Glomerular endothelial cell (primary cell): ENCODE measurements at regions not wholly inside any gene's neighbourhood (a gene's known extent, or its start where the extent isn't known, plus 50 kb on each side); places are given as distances from the start of the nearest gene placed in this dataset.
"Not testable (repeated sequence)": the region's sequence is repeated elsewhere in the genome, so short reads cannot be mapped to it uniquely, and the experiment has no call there.

ENCODE experiments used
- DNase-seq: peaks from one replicate; pipeline ENCODE4 v3.0.0-alpha.2; 2011; ENCODE audit warnings: low read depth, low spot score; ENCODE audit errors: extremely low read depth

- DNase-seq, result no peak
Observed at GRCh38 chr7:86592185-86592584, 51.5 kb upstream of the GRM3 start.

GRCh38 chr7:86574006-86574405 lies 69.7 kb upstream of the GRM3 start:
- DNase-seq, result no peak

GRCh38 chr7:86558680-86559501 lies 84.8 kb upstream of the GRM3 start:
- DNase-seq, result no peak

GRCh38 chr7:86534641-86535040 lies 109.1 kb upstream of the GRM3 start:
- no peak for DNase-seq

GRCh38 chr7:86504229-86504628 lies 139.5 kb upstream of the GRM3 start:
- DNase-seq, result no peak

- no peak for DNase-seq
Observed at GRCh38 chr7:86499986-86500385, 143.7 kb upstream of the GRM3 start.

GRCh38 chr7:86485827-86486226 lies 157.9 kb upstream of the GRM3 start:
- DNase-seq, result no peak

- DNase-seq, result no peak
Observed at GRCh38 chr7:86479144-86479543, 164.6 kb upstream of the GRM3 start.

GRCh38 chr7:86477343-86477935 lies 166.3 kb upstream of the GRM3 start:
- DNase-seq, result no peak

- no peak for DNase-seq
Observed at GRCh38 chr7:86470763-86471162, 172.9 kb upstream of the GRM3 start.

GRCh38 chr7:86469680-86470295 lies 173.9 kb upstream of the GRM3 start:
- DNase-seq, result peak; percentile 61

DNA sequence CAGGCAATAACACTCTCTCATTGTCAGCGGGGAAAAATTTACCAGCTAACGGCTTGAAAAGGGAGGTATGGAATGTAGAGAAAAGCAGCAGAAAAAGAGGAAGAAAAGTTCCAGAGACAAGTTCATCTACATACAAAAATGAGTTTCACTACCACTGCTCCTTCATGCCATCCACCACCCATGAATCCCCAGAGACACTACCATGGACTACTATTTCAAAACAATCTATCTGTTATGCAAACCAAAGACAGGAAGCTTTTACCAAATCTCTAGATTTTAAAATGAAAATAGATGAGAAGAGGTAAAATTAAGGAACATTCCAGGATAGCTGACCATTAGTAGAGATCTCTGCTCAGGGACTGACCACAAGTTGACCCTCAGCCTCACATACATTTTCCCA lies 189.0 kb upstream of the GRM3 start:
- DNase-seq, result no peak

DNA sequence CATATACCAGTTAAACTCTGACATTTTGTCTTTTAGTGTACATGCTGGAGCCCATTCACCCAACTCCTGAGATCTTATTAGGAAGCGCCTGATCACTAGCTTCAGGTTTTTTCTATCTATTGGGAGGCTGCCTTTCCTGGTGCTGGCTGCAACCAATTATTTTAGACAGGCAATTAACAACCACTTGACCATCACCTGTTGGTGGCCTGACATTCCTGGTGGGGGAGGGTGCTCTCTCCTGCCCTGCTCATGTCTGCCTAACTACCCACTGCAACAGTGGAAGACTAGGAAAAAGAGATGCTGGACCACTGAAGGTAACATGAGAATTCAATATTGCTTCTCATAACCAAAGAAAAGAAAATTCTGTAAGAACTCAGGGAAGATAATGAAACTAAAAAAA lies 190.3 kb upstream of the GRM3 start:
- DNase-seq, result no peak

- DNase-seq, result no peak
Observed at GRCh38 chr7:86448856-86449255, 194.9 kb upstream of the GRM3 start.

DNA sequence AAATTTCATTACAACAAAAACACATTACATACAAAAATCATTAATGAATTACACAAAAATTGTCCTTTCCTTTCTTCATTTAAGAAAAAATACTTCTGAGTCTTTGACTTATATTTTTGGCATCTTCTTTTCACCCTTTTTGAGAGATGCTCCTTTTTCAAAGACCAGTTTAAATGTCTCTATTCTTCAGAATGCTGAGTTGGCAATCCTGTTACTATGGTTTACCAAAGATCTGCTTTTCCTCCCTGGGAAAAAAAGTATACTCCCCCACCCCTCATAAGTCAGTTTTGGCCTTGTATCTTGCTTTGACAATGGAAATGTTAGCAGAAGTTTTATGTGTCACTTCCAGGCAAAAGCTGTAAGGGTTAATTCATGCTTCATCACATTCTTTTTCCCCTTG lies 198.4 kb upstream of the GRM3 start:
- no peak for DNase-seq

- no peak for DNase-seq
Observed at GRCh38 chr7:86444245-86444644, 199.5 kb upstream of the GRM3 start.

GRCh38 chr7:86440420-86440819 lies 203.3 kb upstream of the GRM3 start:
- DNase-seq, result not testable (repeated sequence)

DNA sequence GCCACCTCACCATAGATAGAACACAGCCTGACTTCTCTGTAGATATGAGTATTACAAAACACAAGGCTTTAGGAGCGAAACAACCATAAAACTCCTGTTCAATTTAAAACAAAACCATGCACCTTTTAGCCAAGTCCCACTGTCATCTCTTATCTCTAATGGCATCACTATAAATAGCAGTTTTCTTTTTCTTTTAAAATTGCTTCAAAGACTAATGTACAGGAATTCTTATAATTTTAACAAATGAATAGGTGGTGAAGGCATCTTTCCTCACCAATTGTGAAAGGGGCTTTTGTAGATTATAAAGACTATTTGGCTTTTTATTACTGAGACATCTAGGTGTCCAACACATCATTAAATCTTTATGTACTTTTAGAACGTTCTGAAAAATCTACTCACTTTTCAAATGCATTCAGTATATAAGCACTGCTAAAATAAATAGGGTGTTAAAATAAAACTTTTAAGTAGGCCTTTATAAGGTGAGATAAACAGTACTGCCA lies 205.7 kb upstream of the GRM3 start:
- DNase-seq, result no peak

DNA sequence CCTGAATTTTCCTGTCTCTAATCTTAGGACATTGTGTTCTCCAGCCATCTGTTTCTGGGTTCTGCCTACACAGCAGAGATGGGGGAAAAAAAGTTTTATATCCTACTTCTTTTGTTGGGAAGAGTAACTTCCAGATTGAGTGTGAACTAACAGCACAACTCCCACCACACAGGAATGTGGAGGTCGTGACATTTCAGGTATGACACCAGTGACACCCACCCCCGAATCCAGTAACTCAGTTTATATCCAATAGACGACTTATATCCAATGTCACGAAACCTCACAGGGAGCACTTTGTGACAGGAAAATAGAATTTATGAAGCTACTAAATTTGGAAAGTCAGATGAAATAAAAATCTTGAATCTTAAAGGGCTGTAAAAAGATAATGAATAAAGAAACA lies 211.9 kb upstream of the GRM3 start:
- no peak for DNase-seq

DNA sequence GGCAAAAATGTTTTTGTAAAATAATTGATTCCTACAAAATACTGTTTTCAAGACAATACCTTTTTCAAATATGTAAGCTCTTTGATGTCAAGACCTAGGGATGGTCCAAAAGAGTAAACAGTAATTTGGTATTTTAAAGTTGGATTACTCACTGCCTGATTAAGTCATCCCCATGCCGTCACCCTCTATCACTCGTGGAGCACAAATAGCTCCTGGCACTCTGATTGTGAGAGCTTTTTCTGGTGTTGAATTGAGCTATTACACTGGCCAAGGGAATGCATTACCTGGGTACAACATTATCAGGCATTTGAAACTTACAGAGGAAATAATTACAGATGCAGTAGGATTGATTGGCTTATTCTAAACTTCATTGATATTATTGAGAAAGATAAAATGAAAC lies 231.9 kb upstream of the GRM3 start:
- DNase-seq, result no peak

- no peak for DNase-seq
Observed at GRCh38 chr7:86407291-86407690, 236.4 kb upstream of the GRM3 start.

DNA sequence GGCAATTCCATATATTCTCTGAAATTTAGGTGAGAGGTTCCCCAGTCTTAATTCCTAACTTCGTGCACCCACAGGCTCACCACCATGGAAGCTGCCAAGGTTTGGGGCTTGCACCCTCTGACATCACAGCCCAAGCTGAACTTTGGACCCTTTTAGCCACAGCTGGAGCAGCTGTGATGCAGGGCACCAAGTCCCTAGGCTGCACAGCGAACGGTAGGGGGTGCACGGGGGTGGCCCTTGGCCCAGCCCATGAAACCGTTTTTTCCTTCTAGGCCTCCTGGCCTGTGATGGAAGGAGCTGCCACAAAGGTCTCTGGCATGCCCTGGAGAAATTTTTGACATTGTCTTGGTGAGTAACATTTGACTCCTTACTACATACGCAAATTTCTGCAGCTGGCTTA lies 251.9 kb upstream of the GRM3 start:
- no peak for DNase-seq
